Activated naive CD8-positive, alpha-beta T cell (primary cell): ENCODE measurements at regions not wholly inside any gene's neighbourhood (a gene's known extent, or its start where the extent isn't known, plus 50 kb on each side); places are given as distances from the start of the nearest gene placed in this dataset.

Source experiments
- H3K27ac Mint-ChIP-seq: one replicate; pipeline ENCODE4 v1.8.0; 2021; ENCODE audit warnings: mixed read lengths
- H3K27me3 Mint-ChIP-seq: one replicate; pipeline ENCODE4 v1.8.0; 2021; ENCODE audit warnings: mixed read lengths
- H3K36me3 Mint-ChIP-seq: one replicate; pipeline ENCODE4 v1.8.0; 2021; ENCODE audit warnings: mixed read lengths
- H3K4me1 Mint-ChIP-seq: one replicate; pipeline ENCODE4 v1.8.0; 2021; ENCODE audit warnings: low read depth, mixed read lengths
- H3K4me3 Mint-ChIP-seq: one replicate; pipeline ENCODE4 v1.8.0; 2021; ENCODE audit warnings: mild to moderate bottlenecking, mixed read lengths
- H3K9me3 Mint-ChIP-seq: one replicate; pipeline ENCODE4 v1.8.0; 2021; ENCODE audit warnings: low read depth, mixed read lengths

DNA sequence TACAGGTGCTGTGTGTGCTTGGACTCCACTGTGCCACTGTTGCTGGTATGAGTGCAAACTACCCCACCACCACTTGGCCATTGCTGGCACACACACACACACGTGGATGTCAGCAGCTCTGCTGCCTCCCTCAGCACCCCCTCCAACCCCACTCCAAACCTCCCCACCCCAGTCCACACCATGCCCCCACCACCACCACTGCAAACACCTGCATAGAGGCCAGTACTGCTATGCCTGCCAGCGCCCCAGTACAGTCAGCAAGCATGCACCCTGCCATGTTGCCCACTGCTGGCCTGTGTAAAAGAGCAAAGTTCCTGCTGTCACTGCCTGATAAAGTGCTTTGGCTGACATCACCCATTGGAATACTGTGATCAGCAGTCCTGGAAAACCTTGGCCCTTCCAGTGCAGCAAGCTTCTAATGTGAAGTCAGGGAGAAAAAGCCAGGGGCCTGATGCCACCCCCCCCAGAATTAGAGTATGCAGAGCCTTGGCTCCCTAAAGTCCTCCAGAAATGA is 519.2 kb upstream of the PCDH15 start:
- Mint-ChIP-seq H3K36me3 (no peaks in the 10 kb centered on the region), H3K27me3 (no peaks in the 10 kb centered on the region), H3K4me1 (no peaks in the 10 kb centered on the region), H3K27ac (no peak overlapping the region), H3K4me3 (no peak overlapping the region), H3K9me3 (peaks cover 19% of the 10 kb centered on the region)

DNA sequence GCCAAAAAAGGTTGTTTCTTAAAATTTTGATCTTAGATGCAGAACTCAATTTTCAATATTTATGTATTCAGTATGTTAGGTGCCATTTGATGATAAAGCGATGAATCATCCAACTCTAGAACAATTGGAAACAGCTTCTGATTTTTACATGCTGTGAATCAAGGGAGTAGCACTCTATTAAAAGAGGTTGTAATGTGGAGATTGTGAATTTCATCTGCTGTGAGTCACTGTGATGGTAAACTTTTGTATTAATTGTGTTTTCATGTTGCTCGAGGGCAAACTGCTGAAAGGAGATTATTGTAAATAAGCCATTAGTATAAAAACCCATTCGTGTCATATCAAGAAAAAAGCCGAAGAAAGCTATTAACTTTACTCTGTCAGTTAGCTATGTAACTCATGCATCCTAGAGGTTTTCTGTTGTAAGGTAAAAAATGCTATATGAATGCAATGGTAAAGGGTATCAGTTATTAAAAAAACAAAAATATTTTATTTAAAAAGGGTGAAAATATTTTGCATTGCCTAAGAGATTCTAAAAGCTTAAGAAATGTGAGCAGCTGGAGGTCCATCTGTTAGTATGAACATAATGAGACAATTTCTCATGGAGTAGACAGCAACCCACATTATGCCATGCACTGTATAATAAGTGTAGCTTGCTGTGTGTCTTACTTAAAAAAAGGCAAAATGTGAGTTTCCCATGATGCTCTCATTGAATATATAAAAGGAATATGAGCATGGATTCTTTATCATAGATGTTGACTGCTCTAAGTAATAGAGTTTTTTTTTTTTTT is 511.0 kb upstream of the PCDH15 start:
- no peak overlapping the region for H3K4me3 Mint-ChIP-seq
- H3K4me1 Mint-ChIP-seq = no peaks in the 10 kb centered on the region
- H3K27ac Mint-ChIP-seq = no peak overlapping the region
- no peaks in the 10 kb centered on the region for H3K27me3 Mint-ChIP-seq
- no peaks in the 10 kb centered on the region for H3K36me3 Mint-ChIP-seq
- H3K9me3 Mint-ChIP-seq = peaks cover 3% of the 10 kb centered on the region

DNA sequence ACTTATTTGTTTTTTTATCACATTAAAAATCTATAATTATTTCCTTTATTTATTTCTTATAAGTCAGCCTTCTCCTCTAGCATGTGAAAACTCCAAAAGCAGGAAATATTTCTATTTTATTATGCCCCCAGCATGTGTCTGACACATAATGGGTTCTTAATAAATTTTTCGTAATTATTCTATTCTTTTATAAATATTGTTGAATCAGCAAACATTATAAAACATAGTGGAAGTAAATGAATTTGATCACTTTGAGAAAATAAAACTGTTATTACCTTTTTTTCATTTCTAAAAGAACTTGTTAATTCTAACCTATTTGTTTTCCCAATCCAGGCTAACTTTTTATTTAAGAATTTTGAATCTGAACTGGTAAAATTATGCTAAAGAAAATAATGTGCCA is 509.1 kb upstream of the PCDH15 start:
- peaks cover 5% of the 10 kb centered on the region for H3K9me3 Mint-ChIP-seq
- H3K4me3 Mint-ChIP-seq = no peak overlapping the region
- H3K36me3 Mint-ChIP-seq = no peaks in the 10 kb centered on the region
- no peak overlapping the region for H3K27ac Mint-ChIP-seq
- H3K27me3 Mint-ChIP-seq = no peaks in the 10 kb centered on the region
- no peaks in the 10 kb centered on the region for H3K4me1 Mint-ChIP-seq

DNA sequence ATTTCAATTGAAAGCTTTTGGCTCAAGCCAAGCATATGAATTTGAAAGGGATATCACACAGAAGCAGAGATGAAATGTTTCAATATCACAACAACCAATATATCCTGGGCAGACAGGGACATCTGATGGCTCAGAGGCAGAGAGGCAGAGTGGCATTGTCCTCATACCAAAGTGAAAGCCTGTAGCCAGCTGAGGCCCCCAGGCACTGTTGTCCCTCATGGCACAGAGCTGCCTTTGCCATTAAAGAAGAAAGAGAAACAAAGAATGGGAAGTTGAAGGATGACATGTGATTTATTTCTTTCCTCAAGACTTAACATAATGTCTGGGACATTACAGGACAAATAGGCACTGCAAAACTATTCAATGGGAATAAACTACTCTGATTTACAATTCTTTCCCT is 504.3 kb upstream of the PCDH15 start:
- H3K4me1 Mint-ChIP-seq = no peaks in the 10 kb centered on the region
- no peaks in the 10 kb centered on the region for H3K27me3 Mint-ChIP-seq
- no peaks in the 10 kb centered on the region for H3K36me3 Mint-ChIP-seq
- H3K4me3 Mint-ChIP-seq = no peak overlapping the region
- H3K9me3 Mint-ChIP-seq = peaks cover 4% of the 10 kb centered on the region
- no peak overlapping the region for H3K27ac Mint-ChIP-seq

DNA sequence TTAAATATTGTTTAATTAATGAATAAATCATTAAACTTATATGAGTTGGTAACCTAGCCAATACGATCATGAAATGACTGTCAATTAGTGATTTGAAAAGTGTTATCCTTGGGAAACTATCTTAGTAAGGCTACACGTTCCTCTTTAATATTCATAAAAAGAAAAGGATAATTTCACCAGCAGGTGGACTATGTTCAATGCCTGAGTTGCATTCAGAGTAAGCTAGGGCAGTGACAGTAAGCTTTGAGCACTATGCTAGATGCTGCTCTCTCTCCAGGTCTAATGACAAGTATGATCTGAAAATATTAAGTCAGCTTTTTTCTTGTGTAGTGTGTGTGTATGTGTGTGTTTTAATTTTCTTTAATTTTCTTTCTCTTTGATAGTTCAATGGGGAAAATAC is 486.3 kb upstream of the PCDH15 start:
- Mint-ChIP-seq H3K36me3 (no peaks in the 10 kb centered on the region), H3K9me3 (peaks cover 9% of the 10 kb centered on the region), H3K4me3 (no peak overlapping the region), H3K27me3 (no peaks in the 10 kb centered on the region), H3K4me1 (no peaks in the 10 kb centered on the region), H3K27ac (no peak overlapping the region)

DNA sequence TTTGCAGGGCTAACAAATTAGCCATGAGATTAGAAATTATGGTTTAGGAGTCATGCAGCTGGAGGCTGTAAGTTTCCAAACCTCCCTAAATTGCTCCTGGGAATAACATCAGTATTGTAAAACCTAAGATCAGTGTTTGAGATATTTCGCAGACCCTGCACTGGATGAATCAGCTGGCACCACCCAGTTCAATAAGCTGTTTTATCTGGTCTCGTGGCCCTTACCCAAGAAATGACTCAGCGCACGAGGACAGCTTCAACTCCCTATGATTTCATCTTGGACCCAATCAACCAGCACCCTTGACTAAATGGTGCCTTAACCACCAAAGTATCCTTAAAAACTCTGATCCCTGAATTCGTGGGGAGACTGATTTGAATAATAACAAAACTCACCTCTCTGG is 482.0 kb upstream of the PCDH15 start:
- no peaks in the 10 kb centered on the region for H3K4me1 Mint-ChIP-seq
- no peaks in the 10 kb centered on the region for H3K27me3 Mint-ChIP-seq
- no peak overlapping the region for H3K27ac Mint-ChIP-seq
- H3K4me3 Mint-ChIP-seq = no peak overlapping the region
- H3K36me3 Mint-ChIP-seq = no peaks in the 10 kb centered on the region
- peaks cover 9% of the 10 kb centered on the region for H3K9me3 Mint-ChIP-seq

DNA sequence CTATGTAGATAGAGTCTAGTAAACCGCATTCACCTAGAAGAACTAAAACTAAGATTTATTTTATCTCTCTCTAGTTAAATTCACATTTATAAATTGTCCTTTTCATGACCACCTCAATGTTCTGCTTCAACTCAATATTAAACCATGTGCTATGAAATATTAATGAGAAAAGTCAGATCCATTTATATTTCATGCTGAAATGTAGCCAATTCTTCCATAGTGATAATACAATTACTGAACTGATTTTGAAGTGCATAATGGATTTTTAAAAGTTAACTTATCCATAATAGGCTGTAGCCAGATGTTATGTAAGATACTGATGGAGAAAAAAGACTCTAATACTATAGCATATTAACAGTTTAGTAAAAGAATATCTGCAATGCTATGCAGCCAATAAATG is 479.7 kb upstream of the PCDH15 start:
- Mint-ChIP-seq H3K4me1 (no peaks in the 10 kb centered on the region), H3K27ac (no peak overlapping the region), H3K9me3 (peaks cover 9% of the 10 kb centered on the region), H3K36me3 (no peaks in the 10 kb centered on the region), H3K4me3 (no peak overlapping the region), H3K27me3 (no peaks in the 10 kb centered on the region)

DNA sequence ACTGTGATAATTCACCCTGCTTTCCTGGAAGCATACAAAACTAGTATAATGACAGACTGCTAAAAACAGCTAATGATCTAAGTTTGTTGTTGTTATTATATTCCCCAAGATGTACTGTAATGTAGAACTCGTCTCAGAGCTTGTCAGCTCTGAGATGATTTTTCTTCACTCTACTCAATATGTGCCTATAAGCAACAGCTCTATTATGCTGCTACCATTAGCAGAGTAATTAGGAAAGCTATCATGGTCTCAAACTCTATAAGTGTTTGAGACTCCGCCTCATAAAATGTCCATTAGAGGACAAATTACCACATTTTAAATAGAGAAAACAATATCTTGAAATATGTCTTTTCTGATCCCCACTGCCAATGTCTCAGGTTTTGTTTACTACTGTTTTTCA is 476.5 kb upstream of the PCDH15 start:
- H3K36me3 Mint-ChIP-seq = no peaks in the 10 kb centered on the region
- no peak overlapping the region for H3K4me3 Mint-ChIP-seq

DNA sequence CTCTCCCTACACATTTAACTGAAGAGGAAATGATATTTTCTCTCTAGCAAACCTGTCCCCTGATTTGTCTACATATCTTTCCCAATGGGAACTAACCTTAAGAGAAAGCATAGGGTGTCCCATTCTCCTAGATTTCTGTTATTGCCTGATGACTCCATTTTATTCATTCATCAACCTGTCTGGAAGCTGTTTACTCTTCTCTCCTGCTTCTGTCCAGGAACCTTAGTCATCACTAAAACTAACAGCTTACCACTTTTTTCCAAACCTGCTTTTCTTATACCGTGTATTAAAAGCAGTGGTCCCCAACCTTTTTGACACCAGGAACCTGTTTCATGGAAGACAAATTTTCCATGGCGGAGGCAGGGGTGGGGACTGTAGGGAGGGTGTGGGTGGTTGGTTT is 473.3 kb upstream of the PCDH15 start:
- no peaks in the 10 kb centered on the region for H3K4me1 Mint-ChIP-seq

More for the DNA sequence above, 476.5 kb upstream of the PCDH15 start:
- Mint-ChIP-seq H3K4me1 (no peaks in the 10 kb centered on the region), H3K27me3 (no peaks in the 10 kb centered on the region), H3K9me3 (no peaks in the 10 kb centered on the region), H3K27ac (no peak overlapping the region)

DNA sequence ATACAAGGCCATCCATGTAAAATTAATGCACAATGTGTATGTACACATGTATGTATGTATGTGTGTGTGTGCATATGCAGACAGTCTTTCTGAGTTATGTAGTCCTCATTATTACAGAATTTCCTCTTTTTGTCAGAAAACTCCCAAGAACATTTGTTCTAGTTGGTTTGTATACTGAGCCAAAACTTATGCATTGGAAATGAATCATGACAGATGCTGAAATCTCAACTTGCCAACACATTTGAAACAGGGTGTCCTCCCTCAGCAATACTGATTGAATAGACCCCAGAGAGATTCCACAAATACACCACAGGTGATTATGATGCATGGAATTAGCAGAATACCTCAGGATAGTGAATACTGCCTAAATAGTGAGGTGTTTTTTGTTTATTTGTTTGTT is 472.9 kb upstream of the PCDH15 start:
- no peak overlapping the region for H3K27ac Mint-ChIP-seq
- no peaks in the 10 kb centered on the region for H3K36me3 Mint-ChIP-seq
- H3K4me3 Mint-ChIP-seq = no peak overlapping the region
- H3K27me3 Mint-ChIP-seq = no peaks in the 10 kb centered on the region
- H3K9me3 Mint-ChIP-seq = no peaks in the 10 kb centered on the region
- no peaks in the 10 kb centered on the region for H3K4me1 Mint-ChIP-seq

More for the DNA sequence above, 473.3 kb upstream of the PCDH15 start:
- H3K27me3 Mint-ChIP-seq = no peaks in the 10 kb centered on the region
- no peak overlapping the region for H3K4me3 Mint-ChIP-seq
- no peak overlapping the region for H3K27ac Mint-ChIP-seq
- no peaks in the 10 kb centered on the region for H3K9me3 Mint-ChIP-seq
- H3K36me3 Mint-ChIP-seq = no peaks in the 10 kb centered on the region

DNA sequence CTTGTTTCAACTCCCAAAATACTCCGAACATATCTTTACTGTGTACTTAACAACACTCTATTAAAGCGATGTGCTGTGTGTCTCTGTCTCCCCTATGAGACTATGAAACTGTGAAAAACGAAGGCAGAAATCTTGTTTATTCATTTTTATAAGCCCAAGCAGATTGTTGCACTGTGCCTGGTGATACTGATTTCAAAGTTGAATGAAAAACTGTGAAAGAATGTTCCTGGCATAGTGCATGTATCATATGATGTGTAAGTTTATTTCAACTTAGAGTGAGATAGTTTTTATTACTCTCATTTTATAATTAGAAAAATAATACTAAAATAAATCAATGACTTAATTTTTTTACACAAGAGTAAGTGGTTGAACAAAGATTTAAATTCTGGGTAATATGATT is 471.9 kb upstream of the PCDH15 start:
- Mint-ChIP-seq H3K9me3 (no peaks in the 10 kb centered on the region), H3K4me3 (no peak overlapping the region), H3K27ac (no peak overlapping the region), H3K4me1 (no peaks in the 10 kb centered on the region), H3K36me3 (no peaks in the 10 kb centered on the region), H3K27me3 (no peaks in the 10 kb centered on the region)

DNA sequence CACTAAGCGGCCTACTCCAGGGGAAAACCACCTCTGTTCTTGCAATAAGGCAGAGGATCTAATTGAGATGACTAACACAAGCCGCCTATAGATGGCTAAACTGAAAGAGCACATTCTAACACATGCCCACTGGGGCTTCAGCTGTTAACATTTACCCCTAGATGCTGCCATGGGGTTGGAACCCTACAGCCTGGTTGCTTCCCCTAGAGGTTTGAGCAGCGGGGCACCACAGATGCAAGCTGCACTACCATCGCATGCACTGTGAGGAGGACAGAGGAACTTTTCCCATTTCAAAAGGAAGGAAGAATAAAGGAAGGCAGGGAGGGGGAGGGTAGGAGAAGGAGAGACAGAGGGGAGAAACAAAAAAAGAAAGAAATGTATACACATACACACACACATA is 465.8 kb upstream of the PCDH15 start:
- Mint-ChIP-seq H3K36me3 (no peaks in the 10 kb centered on the region), H3K4me3 (no peak overlapping the region), H3K9me3 (no peaks in the 10 kb centered on the region), H3K27ac (no peak overlapping the region), H3K27me3 (no peaks in the 10 kb centered on the region), H3K4me1 (no peaks in the 10 kb centered on the region)

DNA sequence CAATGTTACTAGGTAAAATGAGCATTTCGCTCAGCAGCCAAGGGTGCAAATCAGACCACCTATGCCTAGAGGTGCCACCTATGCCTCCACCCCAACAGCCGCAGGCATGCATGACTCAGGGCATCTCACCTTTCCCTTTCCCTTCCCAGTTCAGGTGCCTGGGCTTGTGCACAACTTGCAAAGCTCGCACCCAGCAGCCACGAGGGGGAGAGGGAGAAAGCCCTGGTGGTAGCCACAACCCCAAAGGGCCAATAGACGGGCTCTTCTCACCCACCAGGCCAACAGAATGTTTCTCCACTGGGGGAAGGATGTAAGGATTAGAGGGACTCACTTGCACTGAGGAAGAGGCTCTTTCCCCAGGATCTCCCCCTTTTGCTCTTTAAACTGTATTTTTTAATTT is 462.3 kb upstream of the PCDH15 start:
- Mint-ChIP-seq H3K4me3 (no peak overlapping the region), H3K27me3 (no peaks in the 10 kb centered on the region), H3K27ac (no peak overlapping the region), H3K9me3 (no peaks in the 10 kb centered on the region), H3K4me1 (no peaks in the 10 kb centered on the region), H3K36me3 (no peaks in the 10 kb centered on the region)

DNA sequence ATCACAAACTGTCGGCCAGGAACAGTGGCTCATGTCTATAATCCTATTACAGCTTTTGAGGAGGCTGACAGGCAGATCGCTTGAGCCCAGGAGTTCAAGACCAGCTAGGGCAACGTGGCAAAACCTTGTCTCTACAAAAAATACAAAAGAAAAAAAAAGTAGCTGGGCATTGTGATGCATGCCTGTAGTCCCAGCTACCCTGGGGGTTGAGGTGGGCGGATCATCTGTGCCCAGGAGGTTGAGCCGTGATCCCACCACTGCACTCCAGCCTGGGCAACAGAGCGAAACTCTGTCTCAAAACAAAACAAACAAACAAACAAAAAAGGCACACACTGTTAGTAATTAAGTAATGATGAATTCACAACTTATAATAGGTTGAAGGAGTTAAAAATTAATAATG is 441.5 kb upstream of the PCDH15 start:
- H3K4me3 Mint-ChIP-seq = no peak overlapping the region
- H3K27ac Mint-ChIP-seq = no peak overlapping the region

DNA sequence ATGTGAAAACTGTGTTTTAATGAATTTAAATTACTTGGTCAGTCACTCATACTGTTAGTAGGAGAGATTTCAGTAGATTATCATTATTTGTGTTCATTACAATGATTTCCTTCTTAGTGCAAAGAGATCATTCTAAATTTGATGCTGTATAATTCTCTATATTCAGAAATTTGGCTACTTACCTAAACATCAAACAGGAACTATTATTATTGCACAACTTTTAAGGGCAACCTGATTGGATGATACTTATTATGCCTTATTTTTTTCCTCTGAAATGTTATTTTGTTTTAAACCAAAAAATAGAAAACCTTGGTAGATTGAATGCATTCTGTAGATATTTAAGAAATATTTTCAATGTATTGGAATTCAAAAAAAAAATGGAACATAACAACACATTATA is 436.4 kb upstream of the PCDH15 start:
- peaks cover 3% of the 10 kb centered on the region for H3K9me3 Mint-ChIP-seq
- H3K27ac Mint-ChIP-seq = no peak overlapping the region
- H3K4me3 Mint-ChIP-seq = no peak overlapping the region
- H3K27me3 Mint-ChIP-seq = no peaks in the 10 kb centered on the region
- H3K4me1 Mint-ChIP-seq = no peaks in the 10 kb centered on the region
- no peaks in the 10 kb centered on the region for H3K36me3 Mint-ChIP-seq

More for the DNA sequence above, 441.5 kb upstream of the PCDH15 start:
- Mint-ChIP-seq H3K4me1 (no peaks in the 10 kb centered on the region), H3K9me3 (peaks cover 8% of the 10 kb centered on the region), H3K27me3 (no peaks in the 10 kb centered on the region), H3K36me3 (no peaks in the 10 kb centered on the region)

DNA sequence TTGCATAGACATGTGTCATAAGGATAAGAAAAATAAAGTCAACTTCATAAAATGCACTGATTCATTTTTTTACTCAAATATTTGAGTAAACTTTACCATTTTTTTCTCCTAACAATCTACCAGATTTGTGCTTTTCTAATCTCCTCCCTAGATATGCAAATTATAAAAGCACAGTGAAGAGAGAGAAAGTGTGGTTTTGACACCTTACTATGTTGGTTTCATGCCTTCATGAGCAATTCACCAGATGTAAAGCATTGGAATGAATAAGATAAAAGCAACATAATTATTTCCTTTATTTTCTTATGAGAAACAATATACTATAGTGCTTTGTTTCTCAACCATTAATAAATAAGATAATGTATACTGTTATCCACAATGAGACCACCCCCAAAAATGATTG is 432.5 kb upstream of the PCDH15 start:
- no peak overlapping the region for H3K27ac Mint-ChIP-seq
- H3K4me3 Mint-ChIP-seq = no peak overlapping the region

More for the DNA sequence above, 432.5 kb upstream of the PCDH15 start:
- H3K9me3 Mint-ChIP-seq = peaks cover 7% of the 10 kb centered on the region
- no peaks in the 10 kb centered on the region for H3K27me3 Mint-ChIP-seq
- H3K36me3 Mint-ChIP-seq = no peaks in the 10 kb centered on the region
- no peaks in the 10 kb centered on the region for H3K4me1 Mint-ChIP-seq
